RWPE2 (cell line): ENCODE measurements at regions not wholly inside any gene's neighbourhood (a gene's known extent, or its start where the extent isn't known, plus 50 kb on each side); places are given as distances from the start of the nearest gene placed in this dataset.
A peak's percentile ranks its signal among the peaks of the same experiment; 100 is the strongest.

Experiments used
- ATAC-seq: fragments of 200-7000 bp; cut with Tn5 transposase; 3 replicates; pipeline ENCODE4 v1.9.1; 2021; ENCODE audit warnings: low read depth
- DNase-seq: peaks from one replicate; pipeline ENCODE4 v3.0.0-alpha.2; 2020; ENCODE audit warnings: low spot score
- H3K27ac ChIP-seq: fragments of 450-650 bp; 2 replicates; pipeline ENCODE4 v1.5.1; 2017; ENCODE audit warnings: mild to moderate bottlenecking; ENCODE audit not compliant: poor library complexity, severe bottlenecking
- H3K27me3 ChIP-seq: fragments of 250-450 bp; sonication (Bioruptor Pico); 2 replicates; pipeline ENCODE4 v1.5.1; 2021; ENCODE audit warnings: mild to moderate bottlenecking, moderate library complexity; ENCODE audit not compliant: insufficient read depth, poor library complexity, severe bottlenecking
- H3K36me3 ChIP-seq: fragments of 250-450 bp; sonication (Bioruptor Pico); 2 replicates; pipeline ENCODE4 v1.5.1; 2020; ENCODE audit warnings: low read depth, mild to moderate bottlenecking, moderate library complexity
- H3K4me1 ChIP-seq: fragments of 250-450 bp; sonication (Bioruptor Pico); 2 replicates; pipeline ENCODE4 v1.5.1; 2021; ENCODE audit warnings: mild to moderate bottlenecking, moderate library complexity; ENCODE audit not compliant: insufficient read depth, poor library complexity, severe bottlenecking
- H3K4me3 ChIP-seq: fragments of 250-450 bp; sonication (Bioruptor Pico); 2 replicates; pipeline ENCODE4 v1.5.1; 2021; ENCODE audit warnings: mild to moderate bottlenecking, moderate library complexity; ENCODE audit not compliant: severe bottlenecking
- H3K9me3 ChIP-seq: fragments of 250-450 bp; sonication (Bioruptor Pico); 2 replicates; pipeline ENCODE4 v1.5.1; 2021; ENCODE audit warnings: mild to moderate bottlenecking, moderate library complexity; ENCODE audit not compliant: severe bottlenecking
- CTCF ChIP-seq: fragments of 450-650 bp; IDR thresholded peaks from one replicate; pipeline ENCODE4 v1.5.1; 2017; ENCODE audit warnings: mild to moderate bottlenecking, moderate library complexity; ENCODE audit not compliant: poor library complexity, severe bottlenecking

- peak overlapping the region; percentile 77 for H3K27ac ChIP-seq
Measured at GRCh38 chr22:27201741-27202140, 544.4 kb downstream of the MIAT start.

DNA sequence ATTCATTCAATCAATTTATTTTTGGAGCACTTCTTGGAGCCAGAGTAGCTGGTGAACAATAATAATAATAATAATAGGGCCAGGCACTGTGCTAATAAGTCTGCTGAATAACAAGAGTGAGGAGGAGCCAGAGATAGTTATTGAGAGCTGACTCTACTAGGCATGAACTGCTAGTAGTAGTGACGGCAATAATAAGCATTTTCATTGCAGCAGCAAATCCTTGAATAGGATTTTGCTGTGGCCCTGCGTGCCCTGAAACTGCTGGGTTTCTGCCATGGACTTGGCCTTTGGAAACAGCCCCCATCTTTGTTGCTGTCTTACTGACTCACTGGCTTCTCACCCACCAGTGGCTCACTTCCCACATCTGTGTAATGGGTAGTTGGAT, 545.9 kb downstream of the MIAT start:
- no peak for ATAC-seq
- Histone ChIP-seq H3K36me3 (no peaks in the 10 kb centered on the region), H3K4me1 (peaks cover 22% of the 10 kb centered on the region), H3K27me3 (no peaks in the 10 kb centered on the region), H3K4me3 (no peak overlapping the region), H3K27ac (peak overlapping the region; percentile 77), H3K9me3 (no peaks in the 10 kb centered on the region)
- no peak for DNase-seq
- TF ChIP-seq CTCF, result no peak

More at GRCh38 chr22:27201741-27202140, 544.4 kb downstream of the MIAT start:
- DNase-seq, result no peak
- ATAC-seq, result no peak
- TF ChIP-seq CTCF, result no peak
- Histone ChIP-seq H3K4me1 (peaks cover 21% of the 10 kb centered on the region), H3K4me3 (no peak overlapping the region), H3K27me3 (no peaks in the 10 kb centered on the region), H3K9me3 (no peaks in the 10 kb centered on the region), H3K36me3 (no peaks in the 10 kb centered on the region)

- no peak for ATAC-seq
Measured at GRCh38 chr22:27204280-27204679, 546.9 kb downstream of the MIAT start.

GRCh38 chr22:27204817-27205216, 547.4 kb downstream of the MIAT start:
- Histone ChIP-seq H3K4me1 (peaks cover 27% of the 10 kb centered on the region), H3K36me3 (no peaks in the 10 kb centered on the region), H3K27ac (no peak overlapping the region), H3K4me3 (no peak overlapping the region), H3K27me3 (no peaks in the 10 kb centered on the region), H3K9me3 (no peaks in the 10 kb centered on the region)
- DNase-seq (no peak), ATAC-seq (no peak)
- no peak for TF ChIP-seq CTCF

More at GRCh38 chr22:27204280-27204679, 546.9 kb downstream of the MIAT start:
- DNase-seq, result no peak
- no peak overlapping the region for H3K27ac ChIP-seq
- H3K4me1 ChIP-seq, result peaks cover 23% of the 10 kb centered on the region
- TF ChIP-seq CTCF, result no peak
- H3K27me3 ChIP-seq, result no peaks in the 10 kb centered on the region
- no peak overlapping the region for H3K4me3 ChIP-seq
- H3K36me3 ChIP-seq, result no peaks in the 10 kb centered on the region
- no peaks in the 10 kb centered on the region for H3K9me3 ChIP-seq

- Histone ChIP-seq H3K9me3 (no peaks in the 10 kb centered on the region), H3K27ac (peak overlapping the region; percentile 39), H3K4me1 (peaks cover 30% of the 10 kb centered on the region), H3K27me3 (no peaks in the 10 kb centered on the region), H3K36me3 (no peaks in the 10 kb centered on the region), H3K4me3 (no peak overlapping the region)
- ATAC-seq (no peak), DNase-seq (no peak)
- TF ChIP-seq CTCF, result no peak
Measured at GRCh38 chr22:27205492-27206373, 548.3 kb downstream of the MIAT start.
